NOMO-1 treated with DMSO at 0.1 percent for 48 hours (cell line): ENCODE measurements at regions not wholly inside any gene's neighbourhood (a gene's known extent, or its start where the extent isn't known, plus 50 kb on each side); places are given as distances from the start of the nearest gene placed in this dataset.

Experiments used
- DNase-seq: peaks from one replicate; lab custom pipeline; 2025; ENCODE audit not compliant: unreplicated experiment; lab: John Stamatoyannopoulos, UW

GRCh38 chr18:45518311-45519155 lies 96.7 kb upstream of the SLC14A2 start:
- DNase-seq: no peak

- DNase-seq: no peak
These were observed 95.6 kb upstream of the SLC14A2 start for GRCh38 chr18:45519411-45520280.

GRCh38 chr18:45521136-45521535 lies 94.1 kb upstream of the SLC14A2 start:
- no peak for DNase-seq

GRCh38 chr18:45521777-45522176 lies 93.5 kb upstream of the SLC14A2 start:
- no peak for DNase-seq

GRCh38 chr18:45522371-45522770 lies 92.9 kb upstream of the SLC14A2 start:
- no peak for DNase-seq

- DNase-seq: no peak
These were observed 90.0 kb upstream of the SLC14A2 start for GRCh38 chr18:45525301-45525700.

- DNase-seq: no peak
These were observed 89.0 kb upstream of the SLC14A2 start for GRCh38 chr18:45526114-45526841.

GRCh38 chr18:45527891-45528290 lies 87.4 kb upstream of the SLC14A2 start:
- no peak for DNase-seq

GRCh38 chr18:45528712-45529336 lies 86.5 kb upstream of the SLC14A2 start:
- DNase-seq: no peak

- no peak for DNase-seq
These were observed 76.8 kb upstream of the SLC14A2 start for GRCh38 chr18:45538444-45538843.

GRCh38 chr18:45539491-45539891 lies 75.8 kb upstream of the SLC14A2 start:
- DNase-seq: no peak

GRCh38 chr18:45540125-45540524 lies 75.2 kb upstream of the SLC14A2 start:
- DNase-seq: no peak

- no peak for DNase-seq
These were observed 73.9 kb upstream of the SLC14A2 start for GRCh38 chr18:45541421-45541820.

GRCh38 chr18:45542043-45542442 lies 73.2 kb upstream of the SLC14A2 start:
- no peak for DNase-seq

- DNase-seq: no peak
These were observed 67.4 kb upstream of the SLC14A2 start for GRCh38 chr18:45547910-45548309.

- DNase-seq: no peak
These were observed 66.7 kb upstream of the SLC14A2 start for GRCh38 chr18:45548614-45549013.

- DNase-seq: no peak
These were observed 66.0 kb upstream of the SLC14A2 start for GRCh38 chr18:45549290-45549689.

- peak; percentile 83 for DNase-seq
These were observed 64.0 kb upstream of the SLC14A2 start for GRCh38 chr18:45551142-45551815.

GRCh38 chr18:45553723-45554388 lies 61.4 kb upstream of the SLC14A2 start:
- no peak for DNase-seq

- DNase-seq: no peak
These were observed 60.9 kb upstream of the SLC14A2 start for GRCh38 chr18:45554389-45554737.
